GM18520 (cell line): ENCODE measurements at regions not wholly inside any gene's neighbourhood (a gene's known extent, or its start where the extent isn't known, plus 50 kb on each side); places are given as distances from the start of the nearest gene placed in this dataset.
"Not testable (repeated sequence)": the region's sequence is repeated elsewhere in the genome, so short reads cannot be mapped to it uniquely, and the experiment has no call there.

ENCODE experiments used
- ATAC-seq: cut with Tn5 transposase; IDR thresholded peaks from one replicate; pipeline ENCODE4 v1.9.1; 2021; ENCODE audit not compliant: unreplicated experiment

DNA sequence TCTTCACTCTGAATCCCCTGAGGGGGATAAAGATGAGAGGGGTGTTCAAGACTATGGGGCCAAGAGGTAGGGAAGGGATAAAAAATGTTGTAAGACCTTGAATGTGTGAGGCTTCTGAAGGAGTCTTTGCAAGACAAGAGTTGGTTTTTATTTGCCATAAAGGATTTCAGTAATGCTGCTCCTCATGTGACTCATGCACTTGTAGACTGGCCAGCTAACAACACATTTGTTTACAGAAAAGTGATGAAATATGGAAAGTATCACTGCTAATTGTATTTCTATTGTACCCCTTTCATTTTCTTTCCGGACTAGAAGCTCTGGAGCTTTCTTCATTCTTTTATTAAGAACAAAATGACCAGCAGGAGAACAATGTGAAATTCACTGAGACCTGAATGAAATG, 782.1 kb downstream of the EPHA4 start:
- no peak for ATAC-seq

DNA sequence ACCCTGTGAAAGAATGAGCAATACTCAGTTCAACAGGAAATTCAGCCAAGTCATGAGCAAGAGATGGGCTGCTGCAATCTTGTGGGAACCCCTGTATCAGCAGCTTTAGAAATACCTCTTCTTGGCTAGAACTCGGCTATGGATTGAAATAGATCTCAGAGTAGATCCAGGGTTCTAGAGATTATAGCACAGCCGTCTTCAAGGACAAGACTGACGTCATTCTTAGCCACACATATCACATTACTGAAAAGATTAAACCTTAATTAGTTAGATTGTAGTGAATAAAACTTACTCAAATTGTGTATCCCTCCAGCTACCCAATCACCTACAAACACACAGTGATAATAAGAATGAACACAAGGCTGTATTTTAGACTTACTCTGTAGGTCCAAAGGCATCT, 776.4 kb downstream of the EPHA4 start:
- no peak for ATAC-seq

DNA sequence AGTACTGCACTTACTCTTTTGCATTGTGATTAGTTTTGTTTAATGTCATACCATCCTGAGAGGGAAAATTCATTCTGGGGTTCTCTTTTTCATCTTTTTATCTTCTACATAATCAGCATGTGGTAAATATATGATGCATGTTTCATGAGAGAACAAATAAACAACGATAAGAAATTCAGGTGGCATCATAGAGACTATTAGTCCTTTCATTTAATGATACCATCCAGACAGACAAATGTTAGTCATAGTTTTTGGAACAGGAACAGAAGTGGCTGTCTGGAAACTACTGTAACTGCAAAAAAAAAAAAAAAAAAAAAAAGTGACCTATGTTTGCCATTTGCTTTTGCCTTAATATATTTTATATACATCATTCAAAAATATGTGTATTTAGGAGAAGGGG, 761.0 kb downstream of the EPHA4 start:
- ATAC-seq, result no peak

DNA sequence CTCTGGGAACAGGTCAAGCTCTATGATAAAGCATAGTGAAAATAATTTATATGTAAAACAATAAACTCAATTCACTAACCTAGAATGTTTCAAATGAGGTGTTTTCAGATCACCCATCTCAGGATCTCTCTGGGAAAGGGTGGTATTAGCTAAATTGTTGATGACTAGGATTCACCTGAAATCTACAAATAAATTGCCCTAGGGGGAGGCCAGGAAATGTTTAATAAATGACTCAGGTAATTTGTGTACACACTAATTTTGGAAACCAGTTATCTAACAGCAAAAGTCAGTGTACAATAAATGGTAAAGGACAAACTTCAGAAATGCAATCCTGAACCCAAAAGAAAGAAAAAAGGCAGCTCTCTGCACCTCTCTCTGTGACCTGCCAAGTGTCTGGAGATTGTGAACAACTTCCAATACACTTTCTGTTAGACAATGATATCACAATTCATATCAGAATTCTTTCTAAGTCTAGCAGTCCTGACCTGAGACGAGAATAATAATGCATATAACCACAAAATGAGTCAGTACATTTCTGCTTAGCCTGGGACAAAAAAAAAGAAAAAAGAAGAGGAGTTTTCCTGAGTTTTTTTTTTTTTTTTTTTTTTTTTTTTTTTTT, 760.0 kb downstream of the EPHA4 start:
- no peak for ATAC-seq

DNA sequence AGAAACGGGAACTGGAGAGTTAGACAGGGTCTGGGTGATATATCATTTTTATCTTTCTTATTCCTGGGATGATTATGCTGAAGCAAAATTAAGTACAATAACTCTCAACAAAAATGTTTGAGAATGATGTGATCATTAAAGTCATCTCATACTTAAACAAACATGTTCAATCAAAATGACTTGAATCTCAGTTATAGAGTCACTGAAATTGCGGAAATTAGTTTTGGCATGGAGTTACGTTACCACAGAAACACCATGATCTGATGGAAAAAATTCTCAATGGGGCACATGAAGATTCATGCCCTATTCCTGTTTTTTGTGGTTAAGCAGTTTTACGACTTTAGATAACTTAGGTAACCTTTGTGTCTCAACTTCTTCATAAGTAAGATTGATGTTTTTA, 757.7 kb downstream of the EPHA4 start:
- ATAC-seq, result no peak

DNA sequence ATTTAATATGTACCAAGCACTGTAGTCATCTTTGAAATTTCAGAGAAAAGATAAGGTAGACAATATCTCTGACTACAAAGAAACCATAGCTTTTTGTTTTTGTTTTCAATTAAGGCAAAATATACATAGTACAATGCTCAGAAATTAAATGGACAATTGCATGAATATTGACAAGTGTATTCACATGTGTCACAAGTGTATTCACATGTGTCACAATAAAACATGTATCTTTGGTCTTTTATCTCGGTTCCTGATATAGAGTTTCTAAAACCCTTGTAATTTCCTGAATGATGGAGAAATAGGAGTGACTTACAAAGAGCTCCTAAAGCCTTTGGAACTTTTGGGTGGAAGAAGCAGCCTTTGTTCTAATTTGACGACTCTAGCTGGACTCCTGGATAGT, 756.4 kb downstream of the EPHA4 start:
- no peak for ATAC-seq

DNA sequence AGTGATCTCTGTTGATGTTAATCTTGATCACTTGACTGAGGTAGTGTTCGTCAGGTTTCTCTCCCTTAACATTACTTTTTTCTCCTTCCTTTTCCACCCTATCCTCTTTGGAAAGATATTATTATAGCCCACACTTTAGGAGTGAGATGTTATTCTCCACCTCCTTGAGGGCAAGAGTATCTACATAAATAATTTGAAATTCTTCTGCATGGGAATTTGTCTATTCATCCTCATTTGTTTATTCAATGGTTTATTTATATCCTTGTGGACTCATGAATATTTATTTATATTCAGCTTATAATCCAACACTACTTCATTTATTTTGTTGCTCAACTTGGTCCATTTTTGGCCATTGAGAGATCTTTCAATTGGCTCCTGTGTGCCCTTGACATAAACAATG, 750.4 kb downstream of the EPHA4 start:
- ATAC-seq, result no peak

DNA sequence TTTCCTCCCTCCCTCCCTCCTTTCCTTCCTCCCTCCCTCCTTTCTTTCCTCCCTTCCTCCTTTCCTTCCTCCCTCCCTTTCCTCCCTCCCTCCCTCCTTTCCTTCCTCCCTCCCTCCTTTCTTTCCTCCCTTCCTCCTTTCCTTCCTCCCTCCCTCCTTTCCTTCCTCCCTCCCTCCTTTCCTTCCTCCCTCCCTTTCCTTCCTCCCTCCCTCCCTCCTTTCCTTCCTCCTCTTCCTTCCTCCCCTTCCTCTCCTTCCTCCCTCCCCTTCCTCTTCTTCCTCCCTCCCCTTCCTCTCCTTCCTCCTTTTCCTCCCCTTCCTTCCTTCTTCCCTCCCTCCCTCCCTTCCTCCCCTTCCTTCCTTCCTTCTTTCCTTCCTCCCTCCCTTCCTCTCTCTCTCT, 748.5 kb downstream of the EPHA4 start:
- ATAC-seq, result not testable (repeated sequence)

DNA sequence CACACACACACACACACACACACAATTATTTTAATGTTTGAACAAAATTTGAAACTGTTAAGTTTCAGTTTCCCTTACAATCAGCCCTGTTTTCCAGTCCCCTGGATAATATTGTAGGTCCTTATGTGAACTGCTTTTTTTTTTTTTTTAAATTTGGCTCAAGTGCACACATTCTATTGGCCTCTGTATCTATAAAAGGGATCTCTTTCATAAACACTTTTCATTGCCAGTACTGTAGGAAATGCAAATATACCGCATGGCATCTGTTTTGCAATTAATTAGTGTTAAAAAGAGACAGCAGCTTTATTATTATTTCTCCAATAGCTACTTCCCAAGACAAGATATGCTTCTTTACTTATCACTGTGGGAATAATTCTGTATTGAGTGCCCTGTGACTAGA, 738.7 kb downstream of the EPHA4 start:
- no peak for ATAC-seq

DNA sequence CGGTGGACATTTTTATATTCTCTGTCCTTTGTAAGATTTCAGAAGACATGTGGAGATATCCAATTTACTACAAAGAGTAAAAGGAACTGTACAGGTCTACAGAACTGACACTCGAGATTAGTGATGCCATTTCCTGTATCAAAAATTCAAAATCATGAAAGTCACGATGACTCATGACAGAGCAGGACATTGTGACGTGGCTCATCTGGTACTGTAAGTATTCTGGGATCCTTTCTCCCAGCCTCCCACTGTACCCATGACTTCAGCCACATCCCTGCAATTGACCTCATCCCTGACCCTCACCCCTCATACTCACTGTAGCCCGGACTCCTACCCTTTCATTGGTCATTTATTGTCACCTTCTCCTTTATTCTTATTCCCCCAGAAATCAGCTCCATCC, 736.5 kb downstream of the EPHA4 start:
- no peak for ATAC-seq

DNA sequence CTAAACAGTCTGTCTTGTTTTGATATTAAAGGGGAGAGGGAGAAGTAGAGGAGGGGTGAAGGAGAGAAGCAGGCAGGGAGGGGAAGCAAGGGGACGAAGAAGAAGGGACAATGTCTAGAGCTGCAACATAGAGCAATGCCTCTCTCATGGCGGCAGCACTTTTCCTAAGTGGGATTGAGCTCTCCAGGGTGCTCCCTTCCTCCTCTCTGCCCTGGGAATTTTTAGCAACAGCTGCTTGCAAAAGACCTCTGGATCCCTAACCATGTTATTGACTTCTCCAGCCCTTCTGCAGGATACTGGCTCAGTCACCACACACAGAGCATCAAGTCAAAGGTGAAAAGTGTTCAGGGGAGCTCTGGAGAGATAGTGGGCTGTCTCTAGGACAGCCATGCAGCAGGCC, 734.9 kb downstream of the EPHA4 start:
- no peak for ATAC-seq

DNA sequence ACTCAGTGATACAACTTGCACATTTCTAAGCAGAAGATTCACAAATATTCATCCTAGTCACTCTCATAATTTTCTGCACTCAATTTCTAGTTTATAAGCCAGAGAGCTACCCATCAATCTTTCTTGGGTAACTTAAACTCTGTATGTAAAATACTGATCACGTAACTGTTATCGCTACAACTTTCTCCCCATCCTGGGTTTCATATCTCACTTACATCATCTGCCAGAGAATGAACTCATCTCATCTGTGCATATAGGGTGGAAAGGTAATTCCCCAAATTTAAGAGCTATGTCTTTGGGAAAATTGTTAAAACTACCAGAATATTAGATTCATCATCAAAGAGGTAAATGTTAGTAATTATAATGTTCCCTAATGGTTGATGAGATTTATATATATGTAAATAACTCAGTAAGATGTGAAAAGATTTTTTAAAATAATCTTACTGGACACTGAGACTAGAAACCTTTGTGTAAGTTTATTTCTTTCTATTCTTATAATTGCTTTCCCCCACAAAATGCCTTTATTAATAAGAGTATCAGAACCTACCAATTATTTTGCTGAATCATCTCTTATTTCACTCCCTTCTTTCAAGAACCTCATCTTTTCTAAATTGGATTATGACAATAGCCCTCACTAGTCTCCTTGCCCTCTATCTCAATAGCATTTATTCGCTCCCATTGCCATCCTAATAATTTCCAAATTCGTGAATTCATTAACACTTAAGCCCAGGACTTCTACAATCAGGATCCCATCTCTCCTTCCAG, 729.0 kb downstream of the EPHA4 start:
- ATAC-seq, result no peak

DNA sequence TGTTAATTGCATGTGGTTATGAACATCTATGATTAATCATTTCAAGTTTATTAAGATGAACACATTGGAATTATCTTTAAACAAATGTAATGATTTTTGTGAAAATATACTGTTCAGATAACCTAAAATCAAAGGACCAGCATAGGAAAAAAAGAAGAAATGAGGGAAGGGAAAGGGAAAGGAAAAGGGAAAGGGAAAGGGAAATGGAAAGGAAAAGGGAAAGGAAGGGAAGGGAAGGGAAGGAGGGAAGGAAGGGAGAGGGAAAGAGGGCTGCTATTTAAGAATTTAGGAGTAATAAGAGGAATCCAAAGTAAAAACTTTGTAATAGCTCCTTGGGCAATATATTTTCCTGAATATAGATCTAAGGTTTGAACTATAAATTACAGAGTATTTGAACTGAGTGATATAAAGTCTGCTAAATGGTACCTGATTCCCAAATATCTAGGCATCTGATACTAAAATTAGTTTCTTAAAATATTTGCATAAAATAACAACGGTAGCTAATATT, 726.3 kb downstream of the EPHA4 start:
- no peak for ATAC-seq

DNA sequence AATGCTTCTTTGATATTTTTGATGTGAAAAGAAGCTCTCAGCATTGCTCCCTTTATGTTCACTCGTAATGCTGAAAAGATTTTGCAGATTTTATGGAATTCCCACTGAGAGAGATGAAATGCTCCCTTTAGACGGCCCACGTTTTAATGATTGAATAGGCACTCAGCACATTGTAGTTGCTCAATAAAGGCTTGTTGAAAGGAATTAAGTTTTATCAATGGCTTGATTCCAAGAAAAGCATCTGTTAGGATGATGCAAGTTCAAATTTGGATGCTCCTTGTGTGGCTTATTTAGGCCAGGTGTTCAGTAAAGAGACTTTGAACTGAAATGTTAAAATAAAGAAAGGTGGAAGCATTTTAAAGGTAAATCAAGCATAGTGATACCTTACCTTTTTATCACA, 725.1 kb downstream of the EPHA4 start:
- no peak for ATAC-seq

DNA sequence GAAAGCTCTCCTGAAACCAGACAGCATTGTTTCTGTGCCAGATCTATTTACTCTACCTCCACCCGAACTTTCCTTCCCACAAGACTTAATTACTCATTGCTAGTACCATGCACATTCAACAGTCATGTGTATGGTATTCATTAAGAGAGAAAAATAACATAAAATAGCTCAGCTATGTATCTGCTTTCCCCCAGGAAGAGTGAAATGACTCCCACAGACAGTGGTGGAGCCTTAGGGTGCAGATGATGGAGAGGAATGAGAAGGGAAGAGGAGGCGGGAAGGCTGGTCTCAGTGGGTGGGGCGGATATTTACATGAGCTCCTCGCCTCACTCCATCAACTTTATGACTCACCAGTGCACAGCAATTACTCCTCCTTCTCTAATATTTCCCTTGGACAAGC, 724.5 kb downstream of the EPHA4 start:
- no peak for ATAC-seq

DNA sequence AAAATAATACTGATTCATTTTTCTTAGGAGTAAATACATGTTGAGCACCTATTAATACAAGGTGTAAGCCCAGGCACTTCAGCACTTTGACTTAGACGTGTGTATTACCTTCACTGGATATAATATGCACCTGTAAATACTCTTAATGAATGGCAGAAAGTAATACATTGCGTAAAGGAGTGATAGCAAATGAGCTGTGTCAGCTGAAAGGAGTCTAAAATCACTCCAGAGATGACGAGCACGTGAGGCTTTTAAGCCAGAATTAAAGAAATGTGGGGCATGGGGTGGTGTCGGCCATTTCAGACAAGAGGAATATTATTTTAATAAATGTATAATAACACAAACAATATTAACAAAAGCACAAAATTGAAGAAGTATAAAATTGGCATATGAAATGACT, 722.7 kb downstream of the EPHA4 start:
- no peak for ATAC-seq

DNA sequence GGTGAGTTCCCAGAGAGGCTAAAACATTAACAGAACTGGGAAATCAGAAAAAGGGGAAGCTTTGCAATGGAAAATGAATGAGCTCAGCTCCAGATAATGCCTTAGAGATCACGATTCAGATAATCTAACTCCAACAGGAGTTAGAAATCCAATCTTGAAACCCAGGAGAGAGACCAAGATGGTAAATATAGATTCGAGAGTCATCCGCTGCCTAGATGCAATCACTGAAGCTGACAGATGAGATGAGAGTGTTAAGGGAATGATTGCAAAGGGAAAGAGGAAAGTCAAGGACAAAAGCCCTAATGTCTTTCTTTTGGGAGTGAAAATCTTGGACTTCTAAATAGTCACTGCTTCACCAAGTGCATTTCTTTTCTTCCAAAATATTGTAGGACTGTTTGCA, 722.0 kb downstream of the EPHA4 start:
- ATAC-seq, result no peak

DNA sequence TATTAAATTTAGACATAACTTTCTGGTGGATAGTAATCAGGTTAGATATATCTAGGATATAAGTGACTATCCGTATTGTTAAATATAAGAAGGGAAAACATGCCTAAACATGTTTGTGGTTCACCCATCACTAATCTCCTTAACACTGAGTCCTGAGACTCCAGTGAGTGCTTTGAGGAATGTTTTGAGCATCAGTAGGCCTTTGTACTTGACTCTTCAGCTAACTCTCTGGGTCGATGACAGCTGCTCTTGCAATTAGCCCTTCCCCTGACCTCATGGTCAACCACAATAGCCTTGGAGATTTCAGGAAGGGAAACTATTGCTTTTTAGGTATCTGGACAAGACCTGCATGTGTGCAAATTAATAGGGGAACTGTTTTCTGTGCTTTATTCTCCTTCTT, 716.8 kb downstream of the EPHA4 start:
- ATAC-seq, result no peak

DNA sequence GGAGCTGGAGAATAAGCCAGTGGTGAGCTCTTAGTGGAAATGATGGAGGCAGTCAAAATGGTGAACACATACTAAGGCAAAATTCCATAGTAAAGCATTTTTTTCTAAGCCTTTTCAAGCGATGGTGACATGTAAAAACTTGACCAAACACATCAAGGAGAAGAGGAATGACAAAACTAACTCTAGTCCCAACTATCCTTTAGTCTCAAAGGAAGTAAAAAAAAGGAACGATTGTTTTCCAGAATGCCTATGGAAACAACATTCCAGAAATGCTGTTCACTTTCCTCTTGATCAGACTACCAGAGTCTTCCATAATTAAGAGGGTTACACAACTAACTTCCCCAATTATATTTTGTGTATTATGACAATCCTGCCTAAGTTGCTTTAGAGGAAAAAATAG, 715.6 kb downstream of the EPHA4 start:
- ATAC-seq, result no peak

DNA sequence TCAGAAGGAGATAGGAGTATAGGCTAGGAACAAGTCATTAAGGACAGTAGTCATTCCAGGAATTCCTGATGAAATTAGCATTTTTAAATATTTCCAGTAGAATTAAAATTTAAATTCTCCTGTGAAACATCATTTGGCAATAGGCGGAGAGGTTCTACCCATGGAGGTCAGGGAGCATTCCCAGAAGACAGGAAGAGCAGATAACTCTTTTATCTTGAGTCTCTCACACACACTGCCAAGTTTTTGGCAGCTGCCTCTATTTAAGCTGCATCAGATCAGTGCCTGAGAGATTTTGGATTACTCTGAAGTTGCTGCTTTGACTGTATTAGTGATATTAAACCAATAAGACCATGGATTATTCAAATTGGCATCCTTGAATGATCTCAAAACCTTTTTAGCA, 714.7 kb downstream of the EPHA4 start:
- ATAC-seq, result no peak

DNA sequence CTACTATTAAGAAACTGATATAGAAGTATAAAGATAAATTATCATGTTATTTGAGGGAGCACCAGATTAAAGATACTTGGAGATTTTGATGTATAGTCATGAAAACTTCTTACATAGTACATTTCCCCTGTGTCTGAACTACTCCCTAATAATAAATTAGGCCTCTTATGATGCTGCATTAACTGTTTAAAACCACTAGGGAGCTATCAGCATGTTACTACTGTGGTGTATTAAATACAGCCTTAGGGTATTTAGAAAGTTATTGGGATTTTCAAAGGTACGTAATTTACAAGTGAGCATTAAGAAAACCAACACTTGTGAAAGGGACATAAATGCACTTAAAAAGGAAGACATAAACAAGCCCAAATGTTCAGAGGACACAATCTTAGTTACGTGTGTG, 714.0 kb downstream of the EPHA4 start:
- ATAC-seq, result no peak

DNA sequence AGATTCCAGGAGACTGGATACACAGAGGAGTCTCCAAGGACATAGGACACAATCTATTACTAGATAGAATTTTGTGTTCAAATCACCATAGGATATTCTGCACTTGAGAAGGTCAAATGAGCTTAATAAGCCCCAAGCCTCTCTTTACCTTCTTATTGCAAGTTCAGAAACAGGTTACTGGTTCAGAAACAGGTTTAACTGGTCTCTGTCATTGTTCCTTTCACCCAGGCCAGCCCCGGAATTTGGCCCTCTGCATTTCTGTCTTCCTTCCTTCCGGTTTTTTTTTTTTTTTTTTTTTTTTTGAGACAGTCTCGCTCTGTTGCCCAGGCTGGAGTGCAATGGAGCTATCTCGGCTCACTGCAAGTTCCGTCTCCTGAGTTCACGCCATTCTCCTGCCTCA, 700.2 kb downstream of the EPHA4 start:
- ATAC-seq, result no peak
